ENCODE measurements at regions not wholly inside any gene's neighbourhood (a gene's known extent, or its start where the extent isn't known, plus 50 kb on each side); places are given as distances from the start of the nearest gene placed in this dataset.

- TF ChIP-seq, protein P1, sequence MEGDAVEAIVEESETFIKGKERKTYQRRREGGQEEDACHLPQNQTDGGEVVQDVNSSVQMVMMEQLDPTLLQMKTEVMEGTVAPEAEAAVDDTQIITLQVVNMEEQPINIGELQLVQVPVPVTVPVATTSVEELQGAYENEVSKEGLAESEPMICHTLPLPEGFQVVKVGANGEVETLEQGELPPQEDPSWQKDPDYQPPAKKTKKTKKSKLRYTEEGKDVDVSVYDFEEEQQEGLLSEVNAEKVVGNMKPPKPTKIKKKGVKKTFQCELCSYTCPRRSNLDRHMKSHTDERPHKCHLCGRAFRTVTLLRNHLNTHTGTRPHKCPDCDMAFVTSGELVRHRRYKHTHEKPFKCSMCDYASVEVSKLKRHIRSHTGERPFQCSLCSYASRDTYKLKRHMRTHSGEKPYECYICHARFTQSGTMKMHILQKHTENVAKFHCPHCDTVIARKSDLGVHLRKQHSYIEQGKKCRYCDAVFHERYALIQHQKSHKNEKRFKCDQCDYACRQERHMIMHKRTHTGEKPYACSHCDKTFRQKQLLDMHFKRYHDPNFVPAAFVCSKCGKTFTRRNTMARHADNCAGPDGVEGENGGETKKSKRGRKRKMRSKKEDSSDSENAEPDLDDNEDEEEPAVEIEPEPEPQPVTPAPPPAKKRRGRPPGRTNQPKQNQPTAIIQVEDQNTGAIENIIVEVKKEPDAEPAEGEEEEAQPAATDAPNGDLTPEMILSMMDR (conservative IDR thresholded peaks at IDR 0.05; ENCODE audit: low read length) = no peak
- TF ChIP-seq EZH2phosphoT487 (IDR thresholded peaks at IDR 0.05; ENCODE audit: borderline replicate concordance) = no peak
Measured at GRCh38 chr20:24732076-24732475, 217.0 kb upstream of the CST7 start.

Data from Loucy (cell line).